Amygdala (tissue), 56 donors: ENCODE measurements at regions not wholly inside any gene's neighbourhood (a gene's known extent, or its start where the extent isn't known, plus 50 kb on each side); places are given as distances from the start of the nearest gene placed in this dataset.
A peak's percentile ranks its signal among the peaks of the same experiment; 100 is the strongest.

Experiments
- DNase-seq, 56 donors: peaks; one replicate each; lab custom pipeline; 2025; lab: John Stamatoyannopoulos, UW

DNA sequence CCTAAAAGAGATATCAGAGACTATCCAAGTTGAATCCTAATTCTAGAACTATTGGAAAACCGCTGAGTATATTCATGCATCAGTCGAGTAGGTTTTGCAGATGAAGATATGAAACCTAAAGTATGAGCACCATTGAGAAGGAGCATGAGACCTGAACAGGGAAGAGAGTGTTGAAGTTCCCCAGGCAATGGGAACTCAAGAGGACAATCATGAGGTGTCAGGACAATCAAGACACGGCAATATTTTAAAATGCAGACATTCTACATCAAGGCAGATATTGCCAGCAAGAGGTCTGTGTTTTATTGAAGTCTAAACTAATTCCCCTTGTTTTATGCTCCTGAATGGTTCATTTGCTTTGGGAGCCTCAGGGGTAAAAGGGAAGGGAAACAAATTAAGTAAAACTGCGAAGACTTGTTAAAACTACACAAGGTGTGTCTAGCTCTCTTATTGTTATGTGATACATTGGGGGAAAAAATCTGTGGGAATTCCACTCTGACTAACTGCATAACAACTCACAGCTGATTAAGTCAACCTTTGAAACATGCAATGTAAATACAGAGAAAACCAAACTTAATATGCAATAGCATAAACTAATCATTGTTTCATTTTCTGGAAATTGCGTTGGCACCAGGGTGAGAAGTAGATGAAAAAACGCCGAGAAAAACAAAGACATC lies 347.9 kb upstream of the ADGRL2 start:
- DNase-seq = no peak

DNA sequence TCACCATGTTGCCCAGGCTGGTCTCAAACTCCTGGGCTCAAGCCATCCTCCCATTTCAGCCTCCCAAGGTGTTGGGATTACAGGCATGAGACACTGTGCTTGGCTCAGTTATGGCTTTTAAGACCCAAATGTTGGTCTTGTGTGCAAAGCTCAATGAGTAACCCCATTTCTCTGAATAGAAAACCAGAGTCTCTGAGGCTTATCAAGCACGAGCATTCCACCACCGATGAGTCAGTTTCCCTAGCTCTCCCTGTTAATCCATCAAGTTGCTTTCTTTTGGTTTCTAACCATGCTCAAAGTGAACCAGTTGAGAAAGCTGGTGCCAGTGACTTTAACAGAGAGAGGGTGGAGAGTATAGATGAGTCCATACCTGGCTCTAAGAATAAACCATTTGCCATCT lies 350.9 kb upstream of the ADGRL2 start:
- DNase-seq = no peak

GRCh38 chr1:81446000-81446669 lies 354.6 kb upstream of the ADGRL2 start:
- DNase-seq = peak in 3 of 56 donors; percentile 6 to 28 (median 8)

- DNase-seq = no peak
Measured at GRCh38 chr1:81443288-81443687, 357.4 kb upstream of the ADGRL2 start.

DNA sequence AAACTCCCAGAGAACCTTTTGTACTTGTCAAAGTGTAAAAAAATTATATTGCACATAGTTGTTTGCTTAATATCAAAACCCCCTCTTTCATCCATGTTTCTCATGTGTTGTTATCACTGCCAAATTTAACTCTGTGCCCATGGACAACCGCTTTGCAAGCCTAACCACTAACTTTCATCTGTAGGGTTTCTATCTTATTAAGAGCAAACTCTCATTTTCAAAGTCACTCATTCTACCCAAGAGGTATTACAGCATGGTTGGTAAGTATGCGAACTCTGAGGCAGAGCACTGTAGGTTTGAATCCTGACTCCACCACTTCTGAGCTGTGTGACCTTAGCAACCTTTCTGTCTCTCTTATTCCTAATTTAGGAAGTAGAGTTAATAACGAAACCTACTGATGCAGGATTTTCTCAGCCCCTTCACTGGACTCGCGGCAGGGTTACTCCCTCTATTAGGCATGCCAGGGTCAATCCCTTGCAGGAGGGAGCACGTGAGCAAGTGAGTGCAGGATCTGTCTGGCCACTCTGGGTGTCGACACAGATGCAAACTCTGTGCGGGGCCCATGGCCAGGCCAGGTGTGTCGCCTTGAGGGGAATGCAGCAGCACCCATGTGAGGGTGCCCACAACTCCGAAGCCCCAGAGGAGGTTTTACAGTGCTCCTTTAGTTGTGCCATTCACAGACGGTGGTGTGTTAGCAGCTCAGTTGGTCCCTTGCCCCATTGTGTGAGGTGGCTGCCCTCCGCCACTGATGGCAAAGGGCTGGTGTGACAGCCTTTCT lies 361.5 kb upstream of the ADGRL2 start:
- DNase-seq = no peak

GRCh38 chr1:81437649-81438048 lies 363.1 kb upstream of the ADGRL2 start:
- no peak for DNase-seq

DNA sequence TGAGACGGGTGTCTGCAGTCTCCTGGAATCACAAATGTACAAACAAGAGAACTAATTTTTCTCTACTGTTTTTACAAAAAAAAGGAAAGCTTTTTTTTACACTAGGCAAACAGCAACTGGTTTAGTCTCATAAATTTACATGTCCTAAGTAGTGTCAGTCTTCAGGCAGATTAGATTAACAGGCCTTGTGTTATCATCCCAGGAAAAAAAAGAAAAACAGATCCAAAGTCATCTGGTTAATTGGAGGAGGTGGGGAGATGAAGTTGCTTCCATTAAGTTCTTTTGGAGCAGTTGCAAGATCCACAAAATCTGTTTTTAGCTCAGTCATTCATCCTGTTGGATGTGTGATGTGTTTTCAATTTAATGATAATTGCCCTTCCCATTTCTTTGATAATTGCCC lies 363.5 kb upstream of the ADGRL2 start:
- no peak for DNase-seq

DNA sequence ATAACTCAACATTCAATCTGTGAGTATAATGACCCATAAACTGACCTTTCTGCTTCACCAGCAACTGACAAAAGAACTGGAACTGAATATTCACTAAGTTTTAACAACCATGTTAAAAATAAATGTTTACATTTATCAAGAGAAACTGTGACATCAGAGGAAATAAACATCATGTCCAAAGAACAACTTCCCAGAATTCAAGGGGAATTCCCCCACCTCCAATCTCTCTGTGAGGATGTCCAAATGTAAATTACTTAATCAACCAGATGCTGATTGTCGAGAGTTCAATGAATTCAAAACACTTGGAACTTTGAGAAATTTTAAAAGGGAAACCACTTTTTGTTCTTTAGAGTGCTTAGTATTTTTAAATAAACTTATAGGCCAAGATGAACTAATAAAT lies 365.6 kb upstream of the ADGRL2 start:
- no peak for DNase-seq

DNA sequence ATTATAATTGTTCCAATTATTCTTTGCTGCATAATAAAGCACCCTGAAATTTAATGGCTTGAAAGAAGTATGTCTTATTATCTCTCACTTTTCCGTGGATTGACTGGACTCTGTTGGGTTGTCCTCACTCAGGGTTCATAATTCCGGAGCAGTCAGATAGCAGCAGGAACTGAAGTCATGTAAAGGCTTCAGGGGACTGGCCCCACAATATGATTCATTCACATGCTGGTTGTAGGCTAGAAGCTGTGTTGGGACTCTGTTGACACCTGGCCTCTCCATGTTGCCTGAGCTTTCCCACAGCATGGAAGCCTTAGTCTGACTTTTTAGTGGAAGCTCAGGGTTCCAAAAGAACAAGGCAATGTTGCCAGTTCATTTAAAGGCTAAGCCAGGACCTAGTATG lies 367.1 kb upstream of the ADGRL2 start:
- no peak for DNase-seq

DNA sequence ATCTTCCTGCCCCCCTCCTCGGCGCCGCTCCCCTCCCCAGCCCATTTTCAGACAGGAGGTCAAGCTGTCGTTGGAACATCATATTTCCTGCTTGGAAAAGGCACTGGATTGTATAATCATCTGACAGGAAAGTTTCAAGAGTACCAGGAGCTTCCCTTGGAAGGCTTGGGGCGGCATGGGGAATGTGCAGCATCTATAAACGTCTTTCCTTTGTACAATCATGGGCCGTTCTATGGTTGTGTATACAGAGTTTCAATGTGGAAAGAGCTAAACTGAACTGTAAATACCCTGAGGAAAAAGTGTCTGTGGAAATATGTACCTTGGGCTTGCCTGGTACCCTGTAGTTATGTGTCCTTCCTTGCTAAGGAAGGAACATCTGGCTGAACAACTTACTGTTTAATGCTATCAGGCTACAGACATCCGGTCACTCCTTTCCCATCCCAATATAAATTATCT lies 368.1 kb upstream of the ADGRL2 start:
- DNase-seq = no peak

- DNase-seq = no peak
Measured at GRCh38 chr1:81432059-81432458, 368.7 kb upstream of the ADGRL2 start.

DNA sequence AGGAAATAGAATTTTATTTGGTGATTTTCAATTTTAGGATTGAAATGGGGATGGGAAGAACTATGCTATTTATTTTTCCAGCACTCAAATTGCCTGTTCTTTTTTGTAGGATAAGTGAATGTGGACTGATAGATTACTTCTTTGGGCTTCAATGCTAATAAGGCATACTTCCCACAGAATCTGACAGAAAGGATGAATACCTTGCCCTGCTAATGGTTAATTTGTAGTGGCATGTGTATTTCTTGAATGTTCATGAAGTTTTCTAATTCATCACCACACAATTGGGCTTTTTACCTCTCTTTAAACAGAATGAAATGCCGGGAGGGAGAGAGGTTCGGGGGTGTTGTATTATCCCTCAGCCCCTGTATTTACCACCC lies 369.1 kb upstream of the ADGRL2 start:
- no peak for DNase-seq

GRCh38 chr1:81430955-81431623 lies 369.6 kb upstream of the ADGRL2 start:
- no peak for DNase-seq

DNA sequence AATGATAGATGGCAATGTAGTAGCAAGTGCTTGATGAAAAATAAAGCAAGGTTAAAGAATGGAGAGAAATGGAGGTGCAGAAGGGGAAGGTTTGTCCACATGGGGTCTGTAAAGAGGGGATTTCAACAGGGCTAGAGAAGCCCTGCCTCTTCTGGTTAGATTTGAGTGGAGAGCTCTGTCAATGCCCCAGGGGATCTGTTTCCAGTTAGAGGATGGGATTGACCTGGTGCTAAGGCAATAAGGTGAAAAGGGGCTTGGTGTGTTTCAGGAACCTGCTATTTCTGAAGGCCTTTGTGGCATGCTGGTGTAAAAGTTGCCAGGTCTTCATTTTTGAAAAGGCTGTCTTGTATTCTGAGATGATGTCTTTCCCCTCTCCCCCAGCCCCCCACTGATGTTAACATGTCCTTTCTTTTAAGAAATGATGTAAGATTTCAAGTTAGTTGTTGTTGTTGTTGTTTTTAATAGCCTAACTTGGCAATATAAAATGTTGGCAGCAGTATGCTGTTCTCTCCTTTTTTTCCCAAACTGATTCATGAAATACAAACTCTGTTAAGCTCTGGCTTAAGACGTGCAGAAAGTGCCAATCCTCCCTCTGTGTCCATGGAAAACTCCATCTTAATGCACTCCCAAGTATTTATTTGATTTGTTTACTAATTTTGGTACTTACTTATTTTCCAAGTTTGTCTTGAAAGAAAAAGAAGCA lies 370.3 kb upstream of the ADGRL2 start:
- DNase-seq = no peak

DNA sequence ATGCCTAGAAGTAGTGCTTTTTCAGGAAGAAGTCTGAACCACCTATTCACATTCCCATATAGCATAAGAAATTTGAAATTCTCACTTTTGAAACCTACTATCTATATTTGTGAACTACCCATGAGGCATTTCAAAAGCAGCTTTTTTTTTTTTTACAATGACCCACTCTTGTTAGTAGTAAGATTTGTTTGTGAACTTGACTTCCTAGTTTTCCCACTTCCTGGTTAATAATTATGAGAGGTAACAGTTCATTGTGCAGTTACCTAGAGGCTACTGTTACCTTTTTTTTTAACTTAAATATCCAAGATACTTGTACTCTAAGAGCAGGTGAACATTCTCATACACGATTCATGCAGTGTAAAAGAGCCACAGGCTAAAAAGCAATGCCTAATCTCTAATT lies 371.7 kb upstream of the ADGRL2 start:
- DNase-seq = no peak

DNA sequence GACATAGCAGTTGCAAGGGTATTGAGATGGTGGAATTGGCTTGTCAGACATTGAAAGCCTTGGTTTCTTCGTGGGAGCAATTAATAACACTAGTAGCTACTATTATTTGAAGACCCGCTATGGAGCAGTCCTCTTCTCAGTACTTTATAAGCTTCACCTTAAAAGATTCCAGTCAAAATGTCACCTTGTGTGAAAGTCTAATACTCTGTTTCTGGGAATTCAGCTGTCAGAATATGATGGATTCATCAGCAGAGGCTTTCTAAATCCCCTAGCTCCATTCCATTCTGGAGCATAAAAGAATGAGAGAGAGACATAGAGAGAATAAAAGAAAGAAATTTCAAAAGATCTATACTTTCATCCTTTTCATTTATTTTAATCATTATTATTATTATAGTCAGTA lies 375.9 kb upstream of the ADGRL2 start:
- no peak for DNase-seq

GRCh38 chr1:81424061-81424460 lies 376.7 kb upstream of the ADGRL2 start:
- no peak for DNase-seq

DNA sequence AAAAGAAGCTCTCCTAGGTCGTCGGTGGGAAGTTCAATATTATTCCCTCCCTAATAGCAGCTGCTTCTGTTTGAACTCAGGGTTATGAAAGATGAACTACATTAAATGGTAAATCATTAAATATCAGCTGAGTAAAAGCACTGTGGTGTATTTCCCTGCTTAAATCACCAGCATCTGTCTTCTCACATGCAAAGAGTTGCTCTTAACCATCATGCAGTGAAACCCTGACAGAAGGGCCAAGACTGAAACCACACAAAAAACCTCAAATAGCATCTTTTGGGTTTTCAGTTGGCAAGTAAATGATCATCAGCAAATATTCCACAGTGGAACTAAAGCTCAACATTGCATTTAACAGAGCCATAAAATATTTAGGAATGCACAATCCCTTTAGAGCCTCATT lies 380.0 kb upstream of the ADGRL2 start:
- DNase-seq = no peak

DNA sequence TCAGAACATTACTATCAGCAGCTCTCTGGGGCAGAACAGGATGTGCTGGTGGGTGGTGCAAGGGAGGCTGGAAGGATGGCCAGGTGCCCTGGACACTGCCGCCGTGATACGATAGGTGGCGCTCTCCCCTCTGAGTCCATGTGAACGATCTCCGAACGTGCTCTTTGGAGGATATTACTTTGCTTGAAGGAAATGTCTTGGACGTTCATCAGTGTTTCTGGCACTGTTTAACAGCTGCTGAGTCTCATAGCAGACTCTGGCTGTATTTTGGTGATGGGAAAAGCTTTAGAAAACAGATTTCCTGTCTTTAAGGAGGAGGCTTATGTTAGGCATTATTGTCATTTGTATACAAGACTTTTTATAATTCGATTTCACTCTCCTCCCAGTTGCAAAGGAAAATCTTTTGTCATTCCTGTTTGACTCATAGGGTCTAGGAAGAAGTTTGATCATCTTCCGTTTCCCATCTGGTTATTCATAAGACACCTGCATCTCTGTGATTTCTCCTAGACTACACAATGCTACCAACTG lies 386.2 kb upstream of the ADGRL2 start:
- DNase-seq = peak in 23 of 56 donors; percentile 2 to 55 (median 16)

GRCh38 chr1:81412954-81413353 lies 387.8 kb upstream of the ADGRL2 start:
- DNase-seq = no peak
